ACC112 (cell line): ENCODE measurements at regions not wholly inside any gene's neighbourhood (a gene's known extent, or its start where the extent isn't known, plus 50 kb on each side); places are given as distances from the start of the nearest gene placed in this dataset.

Experiments used
- H2AFZ ChIP-seq: fragments of 200-600 bp; sonication (generic); one replicate; pipeline ENCODE4 v1.6.0; 2017; ENCODE audit warnings: antibody characterized with exemption, low read length; ENCODE audit not compliant: unreplicated experiment
- H3K27ac ChIP-seq: fragments of 200-600 bp; sonication (generic); 2 replicates; pipeline ENCODE4 v1.5.1; 2014; ENCODE audit warnings: low read depth, mild to moderate bottlenecking, antibody characterized with exemption, low read length, moderate library complexity
- H3K27me3 ChIP-seq: fragments of 200-600 bp; sonication (generic); 2 replicates; pipeline ENCODE4 v1.6.1; 2014; ENCODE audit warnings: mild to moderate bottlenecking, antibody characterized with exemption, low read length, moderate library complexity, mixed read lengths; ENCODE audit not compliant: insufficient read depth
- H3K36me3 ChIP-seq: fragments of 200-600 bp; sonication (generic); 2 replicates; pipeline ENCODE4 v1.6.1; 2016; ENCODE audit warnings: mild to moderate bottlenecking, antibody characterized with exemption, low read length, moderate library complexity, mixed read lengths; ENCODE audit not compliant: insufficient read depth
- H3K4me1 ChIP-seq: fragments of 200-600 bp; sonication (generic); one replicate; pipeline ENCODE4 v1.6.1; 2016; ENCODE audit warnings: low read length, mixed read lengths; ENCODE audit not compliant: insufficient read depth, unreplicated experiment, control insufficient read depth
- H3K4me3 ChIP-seq: fragments of 200-600 bp; sonication (generic); 2 replicates; pipeline ENCODE4 v1.5.1; 2014; ENCODE audit warnings: mild to moderate bottlenecking, low read depth, low read length
- H3K79me2 ChIP-seq: fragments of 200-600 bp; sonication (generic); one replicate; pipeline ENCODE4 v1.6.0; 2016; ENCODE audit warnings: low read length; ENCODE audit not compliant: control insufficient read depth, unreplicated experiment, insufficient read depth

DNA sequence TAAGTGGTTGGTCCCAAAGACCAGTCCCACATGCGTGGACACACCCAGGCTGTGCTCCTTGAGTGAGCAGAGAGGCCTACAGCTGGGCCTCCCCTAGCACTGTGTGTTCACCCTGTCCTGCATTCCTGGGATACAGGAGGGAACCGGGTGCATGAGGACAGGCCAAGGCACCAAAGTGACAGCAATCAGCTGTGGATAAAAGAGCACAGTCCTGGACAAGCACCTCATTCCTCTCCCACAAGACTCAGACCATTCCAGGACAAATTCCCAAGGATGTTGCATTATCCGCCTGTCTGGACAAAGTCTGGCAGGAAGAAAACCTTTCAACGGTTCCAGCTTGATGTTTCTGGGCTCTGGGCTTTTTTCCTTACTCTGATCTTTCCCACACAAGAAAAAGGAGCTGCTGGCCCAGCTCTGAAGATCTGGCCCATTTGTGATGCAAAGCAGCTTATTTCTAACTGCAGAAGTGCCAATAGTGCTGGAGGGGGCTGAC is 273.2 kb downstream of the ENC1 start:
- Histone ChIP-seq H2AFZ (no peak overlapping the region), H3K27me3 (no peaks in the 10 kb centered on the region), H3K79me2 (no peaks in the 10 kb centered on the region), H3K4me1 (no peaks in the 10 kb centered on the region), H3K27ac (no peak overlapping the region), H3K36me3 (no peaks in the 10 kb centered on the region), H3K4me3 (no peak overlapping the region)

GRCh38 chr5:74365723-74366122 is 274.8 kb downstream of the ENC1 start:
- Histone ChIP-seq H3K4me3 (no peak overlapping the region), H3K4me1 (no peaks in the 10 kb centered on the region), H3K27me3 (no peaks in the 10 kb centered on the region), H2AFZ (no peak overlapping the region), H3K27ac (no peak overlapping the region), H3K36me3 (no peaks in the 10 kb centered on the region), H3K79me2 (no peaks in the 10 kb centered on the region)

GRCh38 chr5:74364507-74364906 is 276.0 kb downstream of the ENC1 start:
- no peaks in the 10 kb centered on the region for H3K36me3 ChIP-seq
- H2AFZ ChIP-seq = no peak overlapping the region
- no peaks in the 10 kb centered on the region for H3K79me2 ChIP-seq
- no peak overlapping the region for H3K4me3 ChIP-seq
- no peaks in the 10 kb centered on the region for H3K4me1 ChIP-seq
- H3K27ac ChIP-seq = no peak overlapping the region
- H3K27me3 ChIP-seq = no peaks in the 10 kb centered on the region

- Histone ChIP-seq H3K36me3 (no peaks in the 10 kb centered on the region), H3K4me3 (no peak overlapping the region), H3K27me3 (no peaks in the 10 kb centered on the region)
Measured at GRCh38 chr5:74363603-74364205, 276.8 kb downstream of the ENC1 start.

DNA sequence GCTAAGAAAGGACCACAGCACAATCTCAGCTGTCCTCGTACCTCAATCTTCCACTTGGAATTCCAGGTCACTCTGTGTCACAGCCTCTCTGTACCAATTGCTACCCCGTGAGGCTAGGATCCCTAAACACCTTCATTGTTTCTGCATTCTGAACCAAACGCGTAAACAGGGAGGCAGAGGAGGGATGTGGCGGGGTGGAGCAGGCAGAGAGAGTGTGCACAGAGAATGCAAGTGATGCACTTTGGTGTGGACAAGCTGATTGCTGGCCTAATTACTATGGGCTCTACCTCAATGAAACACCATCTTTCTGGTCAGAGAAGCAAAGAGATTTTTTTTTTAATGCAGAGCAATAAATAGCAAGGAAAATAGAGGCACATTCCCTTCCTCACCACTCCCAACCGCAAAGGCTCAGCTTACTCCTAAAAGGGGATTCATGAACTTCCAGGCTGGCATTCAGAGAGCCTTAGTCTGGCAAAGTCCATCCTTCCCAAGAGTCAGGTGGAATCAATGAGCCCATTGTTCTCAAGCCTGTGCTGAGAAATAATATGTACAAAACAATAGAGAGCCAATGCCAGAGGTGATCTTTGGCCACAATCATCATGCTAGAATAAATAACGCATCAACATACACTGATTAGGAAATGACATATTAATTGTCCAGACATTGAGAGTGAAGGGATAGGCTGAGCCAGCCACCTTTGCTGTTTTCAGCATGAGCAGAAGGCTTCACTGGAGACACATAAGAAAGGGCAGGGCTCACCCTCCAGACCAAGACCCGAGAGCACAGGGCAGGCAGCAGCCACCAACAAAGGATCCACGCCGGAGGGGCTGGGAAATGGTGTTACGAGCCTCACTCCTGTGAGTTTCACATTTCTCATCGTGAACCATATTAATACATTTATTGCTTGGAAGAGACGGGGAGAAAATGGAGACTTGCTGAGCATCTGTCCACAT is 278.8 kb downstream of the ENC1 start:
- H3K4me1 ChIP-seq = no peaks in the 10 kb centered on the region
- H3K4me3 ChIP-seq = no peak overlapping the region
- no peaks in the 10 kb centered on the region for H3K27me3 ChIP-seq
- H3K36me3 ChIP-seq = no peaks in the 10 kb centered on the region
- H3K79me2 ChIP-seq = no peaks in the 10 kb centered on the region
- no peak overlapping the region for H2AFZ ChIP-seq
- H3K27ac ChIP-seq = no peak overlapping the region

More at GRCh38 chr5:74363603-74364205, 276.8 kb downstream of the ENC1 start:
- H3K79me2 ChIP-seq = no peaks in the 10 kb centered on the region
- H3K4me1 ChIP-seq = no peaks in the 10 kb centered on the region
- no peak overlapping the region for H2AFZ ChIP-seq
- H3K27ac ChIP-seq = no peak overlapping the region

DNA sequence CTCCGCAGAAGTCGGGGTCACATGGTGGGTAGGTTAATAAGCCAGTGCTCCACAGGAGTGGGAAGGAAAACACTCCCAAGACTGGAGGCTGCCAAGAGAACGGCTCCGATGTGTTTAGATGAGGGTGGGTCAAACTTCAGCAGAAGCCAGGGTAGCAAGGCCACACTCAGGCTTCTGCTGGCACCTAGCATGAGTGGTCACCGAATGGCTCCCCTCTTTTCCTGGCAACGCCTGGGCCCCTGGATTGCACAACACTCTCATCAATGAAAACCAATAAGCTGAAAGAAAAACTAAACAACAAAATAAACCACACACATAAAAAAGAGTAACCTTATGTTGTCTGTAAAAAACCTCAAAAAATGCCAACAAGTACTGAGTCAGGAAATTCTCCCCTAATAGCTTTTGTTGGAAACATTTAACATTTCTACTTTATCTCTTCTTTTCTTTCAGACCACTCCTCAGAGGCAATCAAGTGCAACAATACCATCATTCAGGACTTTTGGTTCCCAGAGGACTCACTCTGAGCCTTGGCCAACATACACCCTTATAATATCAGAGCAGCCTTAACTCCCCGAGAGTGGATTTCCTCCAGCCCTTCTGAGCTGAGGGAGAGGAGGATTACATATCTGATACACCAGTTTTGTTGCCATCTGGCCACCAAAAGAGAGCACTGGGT is 279.9 kb downstream of the ENC1 start:
- no peaks in the 10 kb centered on the region for H3K4me1 ChIP-seq
- H3K4me3 ChIP-seq = no peak overlapping the region
- H3K36me3 ChIP-seq = no peaks in the 10 kb centered on the region
- no peaks in the 10 kb centered on the region for H3K27me3 ChIP-seq
- no peak overlapping the region for H2AFZ ChIP-seq
- no peaks in the 10 kb centered on the region for H3K79me2 ChIP-seq
- no peak overlapping the region for H3K27ac ChIP-seq

DNA sequence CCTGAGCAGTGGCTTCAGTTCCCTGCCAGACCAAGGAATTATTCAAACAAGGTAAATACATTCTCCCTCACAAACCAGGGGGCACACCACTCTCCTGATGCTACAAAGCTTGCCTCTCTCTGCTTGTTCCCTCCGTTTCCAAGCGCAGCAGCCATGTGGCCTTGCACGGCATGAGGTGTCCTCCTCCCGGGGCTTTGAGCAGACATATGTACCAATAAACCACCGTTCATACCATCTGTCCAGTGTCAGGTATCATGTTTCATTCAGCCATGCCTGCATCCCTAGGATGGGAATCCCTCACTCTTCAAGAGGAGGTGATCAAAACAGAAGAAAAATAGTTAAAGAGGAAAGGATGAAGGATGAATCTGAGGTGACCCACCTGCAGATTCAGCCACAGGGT is 282.7 kb downstream of the ENC1 start:
- Histone ChIP-seq H3K27ac (no peak overlapping the region), H3K4me3 (no peak overlapping the region), H3K4me1 (no peaks in the 10 kb centered on the region), H2AFZ (no peak overlapping the region), H3K27me3 (peaks cover 5% of the 10 kb centered on the region; the same call in 1 of the 2 replicates), H3K36me3 (no peaks in the 10 kb centered on the region), H3K79me2 (no peaks in the 10 kb centered on the region)

DNA sequence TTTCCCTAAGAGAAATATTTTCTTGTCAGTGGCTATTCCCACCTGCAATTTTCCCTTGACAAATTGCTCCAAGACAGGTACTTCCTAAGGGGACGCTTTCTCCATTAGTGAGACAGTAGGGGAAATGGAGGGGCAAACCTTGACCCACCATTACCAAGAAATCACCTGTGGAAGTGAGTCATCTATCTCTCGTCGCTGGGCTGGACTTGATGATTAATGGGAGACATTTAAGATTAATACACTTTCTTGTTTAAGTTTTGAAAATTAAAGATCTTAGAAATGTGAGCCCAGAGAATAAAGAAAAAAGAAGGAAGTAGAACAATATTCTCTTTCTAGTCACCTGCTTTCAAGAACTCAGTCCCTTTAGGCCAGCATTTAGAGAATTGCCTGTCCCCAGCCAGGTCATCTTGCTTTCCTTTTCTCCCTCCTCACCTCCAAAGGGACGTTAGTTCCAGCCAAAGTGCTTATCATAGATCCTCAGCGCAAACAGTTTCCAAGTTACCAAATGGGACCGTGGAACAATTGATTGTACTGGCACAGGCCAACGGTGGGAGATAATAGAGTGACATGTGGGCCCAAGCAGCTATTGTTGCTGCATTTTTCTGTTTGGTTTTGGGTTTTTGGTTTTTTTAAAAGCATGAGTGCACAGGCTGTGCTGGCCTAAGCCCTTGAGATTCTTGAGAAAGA is 284.4 kb downstream of the ENC1 start:
- Histone ChIP-seq H3K4me1 (no peaks in the 10 kb centered on the region), H3K27ac (no peak overlapping the region), H3K79me2 (no peaks in the 10 kb centered on the region), H3K27me3 (peaks cover 18% of the 10 kb centered on the region; the same call in 1 of the 2 replicates), H2AFZ (no peak overlapping the region), H3K36me3 (no peaks in the 10 kb centered on the region), H3K4me3 (no peak overlapping the region)

DNA sequence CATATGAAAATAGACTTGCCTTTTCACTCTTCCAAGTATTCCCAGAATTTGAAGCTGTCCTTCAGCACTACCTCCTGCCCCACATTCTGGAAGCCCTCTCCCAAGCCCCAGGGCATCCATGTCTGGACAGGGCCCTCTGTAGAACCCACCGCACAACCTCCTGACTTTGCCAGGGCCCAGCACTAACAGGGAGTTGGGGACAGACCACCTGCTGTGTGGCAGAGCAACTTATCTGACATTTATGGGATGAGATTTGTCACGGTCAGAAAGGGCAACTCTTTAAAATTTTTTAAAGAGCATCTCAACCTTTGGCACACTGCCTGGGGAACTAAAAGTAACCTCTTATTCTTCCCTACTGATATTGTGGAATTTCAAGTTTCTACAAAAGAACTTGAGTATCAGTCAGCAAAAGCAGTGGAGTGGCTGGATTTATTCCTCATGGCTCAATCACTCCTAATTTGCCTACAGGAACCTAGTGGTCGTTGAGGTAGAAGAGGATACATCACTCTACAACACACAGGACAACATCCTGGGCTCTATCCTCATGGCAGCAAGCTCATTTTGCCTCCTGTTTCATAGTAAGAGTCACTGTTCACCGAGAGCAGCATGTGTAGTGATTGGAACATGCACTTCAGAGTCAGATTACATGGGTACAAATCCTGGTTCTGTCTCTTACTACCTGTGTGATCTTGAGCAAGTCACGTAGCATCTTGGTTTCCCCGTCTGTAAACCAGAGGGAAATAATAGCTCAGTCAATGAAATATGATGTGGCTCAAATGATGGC is 285.3 kb downstream of the ENC1 start:
- Histone ChIP-seq H3K4me1 (no peaks in the 10 kb centered on the region), H3K27ac (no peak overlapping the region), H2AFZ (no peak overlapping the region), H3K27me3 (peaks cover 19% of the 10 kb centered on the region; the same call in 1 of the 2 replicates), H3K4me3 (no peak overlapping the region), H3K79me2 (no peaks in the 10 kb centered on the region), H3K36me3 (no peaks in the 10 kb centered on the region)
